OCI-LY7 (cell line): ENCODE measurements at regions not wholly inside any gene's neighbourhood (a gene's known extent, or its start where the extent isn't known, plus 50 kb on each side); places are given as distances from the start of the nearest gene placed in this dataset.

ENCODE experiments used
- BruUV-seq: library from RNA; stranded (reverse); fragments of 400-500 nt; replicated peaks from 2 replicates; lab custom pipeline; 2021; lab: Mats Ljungman, UMichigan
- CTCF ChIA-PET: fragments of 300-600 bp; sonication (Branson Sonifier 250); formaldehyde crosslinking; loops from one replicate; lab custom pipeline; 2022; ENCODE audit warnings: antibody characterized with exemption; ENCODE audit not compliant: unreplicated experiment; lab: Charles Lee
- POLR2A ChIA-PET: fragments of 300-600 bp; sonication (Branson Sonifier 250); formaldehyde crosslinking; loops from one replicate; lab custom pipeline; 2022; ENCODE audit warnings: antibody characterized with exemption; lab: Charles Lee
- DNase-seq: peaks from one replicate; pipeline ENCODE4 v3.0.0-alpha.2; 2015; ENCODE audit warnings: low spot score
- H2AFZ ChIP-seq: fragments of 200-600 bp; sonication (generic), shearing (Covaris generic); 2 replicates; pipeline ENCODE4 v1.6.1; 2014; ENCODE audit warnings: mild to moderate bottlenecking, antibody characterized with exemption, low read length, moderate library complexity
- H3K27ac ChIP-seq: fragments of 200-600 bp; sonication (generic); 2 replicates; pipeline ENCODE4 v1.5.1; 2014; ENCODE audit warnings: mixed run types, low read depth, mild to moderate bottlenecking, moderate library complexity, low read length, inconsistent platforms; ENCODE audit not compliant: poor library complexity, severe bottlenecking
- H3K36me3 ChIP-seq: fragments of 200-600 bp; sonication (generic); 2 replicates; pipeline ENCODE4 v1.6.1; 2014; ENCODE audit warnings: mild to moderate bottlenecking, antibody characterized with exemption, low read length, moderate library complexity, mixed read lengths; ENCODE audit not compliant: insufficient read depth
- H3K4me1 ChIP-seq: fragments of 200-600 bp; sonication (generic); 2 replicates; pipeline ENCODE4 v1.5.1; 2014; ENCODE audit warnings: mild to moderate bottlenecking, low read length; ENCODE audit not compliant: insufficient read depth, poor library complexity, severe bottlenecking
- H3K4me2 ChIP-seq: fragments of 200-600 bp; sonication (generic); 2 replicates; pipeline ENCODE4 v1.6.1; 2014; ENCODE audit warnings: mild to moderate bottlenecking, low read length
- H3K4me3 ChIP-seq: fragments of 200-600 bp; sonication (generic); 2 replicates; pipeline ENCODE4 v1.5.1; 2014; ENCODE audit warnings: mild to moderate bottlenecking, low read depth, low read length; ENCODE audit not compliant: poor library complexity, severe bottlenecking
- H3K79me2 ChIP-seq: fragments of 200-600 bp; sonication (generic); 2 replicates; pipeline ENCODE4 v1.6.1; 2016; ENCODE audit warnings: low read depth, mild to moderate bottlenecking, low read length, moderate library complexity, mixed read lengths; ENCODE audit not compliant: insufficient read depth
- H3K9me2 ChIP-seq: fragments of 200-600 bp; sonication (generic); 2 replicates; pipeline ENCODE4 v1.6.1; 2016; ENCODE audit warnings: mild to moderate bottlenecking, low read length, mixed read lengths; ENCODE audit not compliant: insufficient read depth
- H3K9me3 ChIP-seq: fragments of 200-600 bp; sonication (generic); 2 replicates; pipeline ENCODE4 v1.6.1; 2014; ENCODE audit warnings: mild to moderate bottlenecking, mixed run types, low read length, mixed read lengths
- H4K20me1 ChIP-seq: fragments of 200-600 bp; sonication (generic); 2 replicates; pipeline ENCODE4 v1.6.1; 2014; ENCODE audit warnings: mild to moderate bottlenecking, antibody characterized with exemption, low read length, moderate library complexity, mixed read lengths; ENCODE audit not compliant: insufficient read depth
- EZH2phosphoT487 ChIP-seq: fragments of 200-600 bp; sonication (generic); IDR thresholded peaks from 2 replicates; pipeline ENCODE4 v1.6.1; 2018; ENCODE audit warnings: low read depth, borderline replicate concordance, mild to moderate bottlenecking, mixed run types, antibody characterized with exemption, low read length, moderate library complexity, mixed read lengths
- intact Hi-C: fragments of 100-400 bp; cut with micrococcal nuclease; formaldehyde crosslinking; loops from one replicate; pipeline ENCODE4 v1.10.0; 2022; ENCODE audit not compliant: unreplicated experiment
- TF ChIP-seq, protein P1 (sequence below): fragments of 200-600 bp; sonication (generic); conservative IDR thresholded peaks from 2 replicates; pipeline ENCODE4 v1.5.1; 2014; ENCODE audit warnings: mild to moderate bottlenecking, antibody characterized with exemption, low read length, moderate library complexity, mixed read lengths

- Histone ChIP-seq H2AFZ (no peak overlapping the region), H3K9me3 (no peaks in the 10 kb centered on the region), H3K36me3 (no peaks in the 10 kb centered on the region), H3K4me3 (no peak overlapping the region), H4K20me1 (no peaks in the 10 kb centered on the region), H3K27ac (no peak overlapping the region), H3K4me2 (no peak overlapping the region), H3K9me2 (no peaks in the 10 kb centered on the region), H3K4me1 (no peaks in the 10 kb centered on the region), H3K79me2 (no peaks in the 10 kb centered on the region)
- intact Hi-C loops = no loop called here
- ChIA-PET POLR2A (interaction anchor here (0.7 to 1.3 kb wide), 2 partner anchors 13 to 15 kb away, joined by 3 to 4 read pairs; no protein-coding TSS in a partner anchor), CTCF (no interaction called here)
- TF ChIP-seq, protein P1, sequence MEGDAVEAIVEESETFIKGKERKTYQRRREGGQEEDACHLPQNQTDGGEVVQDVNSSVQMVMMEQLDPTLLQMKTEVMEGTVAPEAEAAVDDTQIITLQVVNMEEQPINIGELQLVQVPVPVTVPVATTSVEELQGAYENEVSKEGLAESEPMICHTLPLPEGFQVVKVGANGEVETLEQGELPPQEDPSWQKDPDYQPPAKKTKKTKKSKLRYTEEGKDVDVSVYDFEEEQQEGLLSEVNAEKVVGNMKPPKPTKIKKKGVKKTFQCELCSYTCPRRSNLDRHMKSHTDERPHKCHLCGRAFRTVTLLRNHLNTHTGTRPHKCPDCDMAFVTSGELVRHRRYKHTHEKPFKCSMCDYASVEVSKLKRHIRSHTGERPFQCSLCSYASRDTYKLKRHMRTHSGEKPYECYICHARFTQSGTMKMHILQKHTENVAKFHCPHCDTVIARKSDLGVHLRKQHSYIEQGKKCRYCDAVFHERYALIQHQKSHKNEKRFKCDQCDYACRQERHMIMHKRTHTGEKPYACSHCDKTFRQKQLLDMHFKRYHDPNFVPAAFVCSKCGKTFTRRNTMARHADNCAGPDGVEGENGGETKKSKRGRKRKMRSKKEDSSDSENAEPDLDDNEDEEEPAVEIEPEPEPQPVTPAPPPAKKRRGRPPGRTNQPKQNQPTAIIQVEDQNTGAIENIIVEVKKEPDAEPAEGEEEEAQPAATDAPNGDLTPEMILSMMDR = no peak
- no peak for TF ChIP-seq EZH2phosphoT487
- no peak for DNase-seq
- BruUV-seq = no TSS peak
These were observed 189.2 kb upstream of the ARHGAP20 start for GRCh38 chr11:110901441-110901840.

- H3K27ac ChIP-seq = no peak overlapping the region
- no peaks in the 10 kb centered on the region for H4K20me1 ChIP-seq
- H3K9me2 ChIP-seq = no peaks in the 10 kb centered on the region
- H3K36me3 ChIP-seq = no peaks in the 10 kb centered on the region
- intact Hi-C loops = no loop called here
- H3K9me3 ChIP-seq = no peaks in the 10 kb centered on the region
- POLR2A ChIA-PET = no interaction called here
- H3K4me1 ChIP-seq = no peaks in the 10 kb centered on the region
- CTCF ChIA-PET = no interaction called here
- H3K79me2 ChIP-seq = no peaks in the 10 kb centered on the region
- H3K4me2 ChIP-seq = no peak overlapping the region
- BruUV-seq = no TSS peak
- no peak overlapping the region for H2AFZ ChIP-seq
- no peak overlapping the region for H3K4me3 ChIP-seq
- TF ChIP-seq EZH2phosphoT487 = no peak
- TF ChIP-seq, protein P1 = no peak
- no peak for DNase-seq
These were observed 188.2 kb upstream of the ARHGAP20 start for GRCh38 chr11:110900426-110900825.

GRCh38 chr11:110897035-110897434 lies 184.8 kb upstream of the ARHGAP20 start:
- TF ChIP-seq, protein P1 = no peak
- Histone ChIP-seq H3K4me3 (no peak overlapping the region), H2AFZ (no peak overlapping the region), H3K27ac (no peak overlapping the region), H3K79me2 (no peaks in the 10 kb centered on the region), H3K36me3 (no peaks in the 10 kb centered on the region), H3K4me1 (no peaks in the 10 kb centered on the region), H3K9me2 (no peaks in the 10 kb centered on the region), H3K4me2 (no peak overlapping the region), H4K20me1 (no peaks in the 10 kb centered on the region), H3K9me3 (no peaks in the 10 kb centered on the region)
- ChIA-PET CTCF (no interaction called here), POLR2A (interaction anchor here (1.3 kb wide), 1 partner anchor 11 kb away, joined by 4 read pairs; no protein-coding TSS in a partner anchor)
- no TSS peak for BruUV-seq
- intact Hi-C loops = no loop called here
- no peak for DNase-seq
